Trophoblast cell (in vitro differentiated cells and primary cell): ENCODE measurements at regions not wholly inside any gene's neighbourhood (a gene's known extent, or its start where the extent isn't known, plus 50 kb on each side); places are given as distances from the start of the nearest gene placed in this dataset.

ENCODE experiments used
- DNase-seq, 2 donors: peaks; one replicate each; pipeline ENCODE4 v3.0.0-alpha.2; 2016
- H2AFZ ChIP-seq: 2 replicates; pipeline ENCODE4 v1.6.1; 2013; ENCODE audit warnings: low read length, moderate library complexity, mild to moderate bottlenecking; ENCODE audit not compliant: insufficient read depth, poor library complexity
- H2AK5ac ChIP-seq: 2 replicates; pipeline ENCODE4 v1.6.1; 2013; ENCODE audit warnings: mild to moderate bottlenecking, low read length
- H2BK120ac ChIP-seq: 2 replicates; pipeline ENCODE4 v1.6.1; 2013; ENCODE audit warnings: low read length, mild to moderate bottlenecking, moderate library complexity; ENCODE audit not compliant: insufficient read depth, poor library complexity
- H2BK12ac ChIP-seq: 2 replicates; pipeline ENCODE4 v1.6.1; 2013; ENCODE audit warnings: mild to moderate bottlenecking, low read length, moderate library complexity
- H2BK5ac ChIP-seq: 2 replicates; pipeline ENCODE4 v1.6.1; 2013; ENCODE audit warnings: low read length, low read depth, moderate library complexity, mild to moderate bottlenecking; ENCODE audit not compliant: poor library complexity
- H3K14ac ChIP-seq: 2 replicates; pipeline ENCODE4 v1.6.1; 2013; ENCODE audit warnings: mild to moderate bottlenecking, low read length
- H3K18ac ChIP-seq: 2 replicates; pipeline ENCODE4 v1.6.1; 2013; ENCODE audit warnings: mild to moderate bottlenecking, low read length
- H3K23ac ChIP-seq: 2 replicates; pipeline ENCODE4 v1.6.1; 2013; ENCODE audit warnings: low read length
- H3K27ac ChIP-seq: 2 replicates; pipeline ENCODE4 v1.5.1; 2013; ENCODE audit warnings: low read depth, mild to moderate bottlenecking, inconsistent platforms, low read length, moderate library complexity
- H3K27me3 ChIP-seq: 2 replicates; pipeline ENCODE4 v1.6.1; 2013; ENCODE audit warnings: inconsistent platforms, mild to moderate bottlenecking, low read length, moderate library complexity; ENCODE audit not compliant: insufficient read depth
- H3K36me3 ChIP-seq, 2 experiments: 1 replicate in 1 of 2; 2 replicates in 1 of 2; pipeline ENCODE4 v1.6.1; 2013; ENCODE audit warnings: low read length in 2 of 2, mild to moderate bottlenecking in 2 of 2, moderate library complexity in 1 of 2; ENCODE audit not compliant: insufficient read depth in 2 of 2, control insufficient read depth in 1 of 2
- H3K4ac ChIP-seq: 2 replicates; pipeline ENCODE4 v1.6.1; 2013; ENCODE audit warnings: low read depth, mild to moderate bottlenecking, low read length, moderate library complexity
- H3K4me1 ChIP-seq, 2 experiments: 1 replicate in 1 of 2; 2 replicates in 1 of 2; pipeline ENCODE4 v1.6.1; 2013; ENCODE audit warnings: low read length in 2 of 2, mild to moderate bottlenecking in 2 of 2, moderate library complexity in 1 of 2; ENCODE audit not compliant: insufficient read depth in 2 of 2, control insufficient read depth in 1 of 2
- H3K4me2 ChIP-seq: 2 replicates; pipeline ENCODE4 v1.6.1; 2013; ENCODE audit warnings: inconsistent platforms, mild to moderate bottlenecking, low read length, moderate library complexity
- H3K4me3 ChIP-seq: 2 replicates; pipeline ENCODE4 v1.5.1; 2013; ENCODE audit warnings: mild to moderate bottlenecking, low read depth, low read length, inconsistent platforms
- H3K79me1 ChIP-seq: one replicate; pipeline ENCODE4 v1.6.1; 2013; ENCODE audit warnings: low read length
- H3K79me2 ChIP-seq: 2 replicates; pipeline ENCODE4 v1.6.1; 2013; ENCODE audit warnings: low read length, mild to moderate bottlenecking; ENCODE audit not compliant: control insufficient read depth, insufficient read depth, poor library complexity
- H3K9ac ChIP-seq: 2 replicates; pipeline ENCODE4 v1.6.1; 2013; ENCODE audit warnings: mild to moderate bottlenecking, low read length
- H3K9me3 ChIP-seq: 2 replicates; pipeline ENCODE4 v1.6.1; 2013; ENCODE audit warnings: low read depth, mild to moderate bottlenecking, control low read depth, inconsistent platforms, low read length; ENCODE audit not compliant: insufficient read depth
- H4K12ac ChIP-seq: 2 replicates; pipeline ENCODE4 v1.6.1; 2013; ENCODE audit warnings: low read depth, mild to moderate bottlenecking, low read length, moderate library complexity
- H4K8ac ChIP-seq: 2 replicates; pipeline ENCODE4 v1.6.1; 2013; ENCODE audit warnings: low read depth, mild to moderate bottlenecking, low read length, moderate library complexity
- H4K91ac ChIP-seq: one replicate; pipeline ENCODE4 v1.6.1; 2013; ENCODE audit warnings: low read depth, mild to moderate bottlenecking, low read length, moderate library complexity
- WGBS: extraction: QIAGEN DNeasy Blood & Tissue Kit; methylation state at CpG from one replicate; pipeline ENCODE4 v1.1.7; 2013; ENCODE audit warnings: missing lambda C conversion rate; ENCODE audit not compliant: insufficient read length, insufficient coverage; ENCODE audit errors: extremely low coverage; 5-methylcytosine and 5-hydroxymethylcytosine counted together

GRCh38 chr22:48568736-48569330 is 1258.8 kb downstream of the BRD1 start:
- Histone ChIP-seq H3K79me2 (no peaks in the 10 kb centered on the region), H2AK5ac (no peak overlapping the region), H4K91ac (no peak overlapping the region), H3K4me1 (no peaks in the 10 kb centered on the region), H3K4me3 (no peak overlapping the region), H3K14ac (no peak overlapping the region), H2AFZ (no peak overlapping the region), H4K8ac (no peak overlapping the region), H2BK120ac (no peak overlapping the region), H2BK5ac (no peak overlapping the region), H4K12ac (no peak overlapping the region), H3K36me3 (no peaks in the 10 kb centered on the region), H3K4me2 (no peak overlapping the region), H3K18ac (no peak overlapping the region), H3K9ac (no peak overlapping the region), H3K23ac (no peak overlapping the region), H3K27ac (no peak overlapping the region), H3K4ac (no peak overlapping the region), H3K27me3 (no peaks in the 10 kb centered on the region), H3K79me1 (no peaks in the 10 kb centered on the region), H3K9me3 (peaks cover 16% of the 10 kb centered on the region), H2BK12ac (no peak overlapping the region)
- no CpG with 5 or more reads among the region's 15 CpGs for WGBS
- DNase-seq: no peak

GRCh38 chr22:48567213-48567975 is 1260.3 kb downstream of the BRD1 start:
- H3K9ac ChIP-seq: no peak overlapping the region
- no peaks in the 10 kb centered on the region for H3K36me3 ChIP-seq
- no peak for DNase-seq
- H3K79me2 ChIP-seq: no peaks in the 10 kb centered on the region
- H2BK120ac ChIP-seq: no peak overlapping the region
- no peak overlapping the region for H3K4me3 ChIP-seq
- no peak overlapping the region for H2BK5ac ChIP-seq
- no peak overlapping the region for H4K12ac ChIP-seq
- H2AFZ ChIP-seq: no peak overlapping the region
- no peak overlapping the region for H2AK5ac ChIP-seq
- H3K27ac ChIP-seq: no peak overlapping the region
- H3K23ac ChIP-seq: no peak overlapping the region
- H3K9me3 ChIP-seq: peaks cover 16% of the 10 kb centered on the region
- no peak overlapping the region for H3K14ac ChIP-seq
- H2BK12ac ChIP-seq: no peak overlapping the region
- no peak overlapping the region for H4K91ac ChIP-seq
- H4K8ac ChIP-seq: no peak overlapping the region
- H3K79me1 ChIP-seq: no peaks in the 10 kb centered on the region
- no peaks in the 10 kb centered on the region for H3K4me1 ChIP-seq
- no peak overlapping the region for H3K4ac ChIP-seq
- no peak overlapping the region for H3K4me2 ChIP-seq
- WGBS: no CpG with 5 or more reads among the region's 18 CpGs
- H3K27me3 ChIP-seq: no peaks in the 10 kb centered on the region
- H3K18ac ChIP-seq: no peak overlapping the region

GRCh38 chr22:48566741-48567140 is 1260.9 kb downstream of the BRD1 start:
- Histone ChIP-seq H3K27ac (no peak overlapping the region), H3K23ac (no peak overlapping the region), H3K14ac (no peak overlapping the region), H3K4ac (no peak overlapping the region), H3K4me1 (no peaks in the 10 kb centered on the region), H3K79me1 (no peaks in the 10 kb centered on the region), H4K8ac (no peak overlapping the region), H2BK5ac (no peak overlapping the region), H3K79me2 (no peaks in the 10 kb centered on the region), H3K18ac (no peak overlapping the region), H3K4me2 (no peak overlapping the region), H4K91ac (no peak overlapping the region), H2AK5ac (no peak overlapping the region), H2BK12ac (no peak overlapping the region), H3K4me3 (no peak overlapping the region), H2BK120ac (no peak overlapping the region), H3K9ac (no peak overlapping the region), H3K9me3 (peaks cover 16% of the 10 kb centered on the region), H4K12ac (no peak overlapping the region), H3K27me3 (no peaks in the 10 kb centered on the region), H3K36me3 (no peaks in the 10 kb centered on the region), H2AFZ (no peak overlapping the region)
- WGBS: no CpG with 5 or more reads among the region's 13 CpGs
- DNase-seq: no peak

- Histone ChIP-seq H3K36me3 (no peaks in the 10 kb centered on the region), H3K79me2 (no peaks in the 10 kb centered on the region), H3K18ac (no peak overlapping the region), H3K27me3 (no peaks in the 10 kb centered on the region), H3K4me2 (no peak overlapping the region), H4K12ac (no peak overlapping the region), H4K91ac (no peak overlapping the region), H3K4ac (no peak overlapping the region), H4K8ac (no peak overlapping the region), H2BK5ac (no peak overlapping the region), H3K9me3 (peaks cover 16% of the 10 kb centered on the region), H3K9ac (no peak overlapping the region), H2AFZ (no peak overlapping the region), H3K27ac (no peak overlapping the region), H3K14ac (no peak overlapping the region), H3K4me3 (no peak overlapping the region), H3K4me1 (no peaks in the 10 kb centered on the region), H2AK5ac (no peak overlapping the region), H2BK12ac (no peak overlapping the region), H3K79me1 (no peaks in the 10 kb centered on the region), H3K23ac (no peak overlapping the region), H2BK120ac (no peak overlapping the region)
- 100% methylated on average over 3 of the region's 3 CpGs for WGBS
- DNase-seq: no peak
These were observed 1261.7 kb downstream of the BRD1 start for GRCh38 chr22:48565901-48566501.
